WERI-Rb-1 (cell line): ENCODE measurements at regions not wholly inside any gene's neighbourhood (a gene's known extent, or its start where the extent isn't known, plus 50 kb on each side); places are given as distances from the start of the nearest gene placed in this dataset.

ENCODE experiments used
- DNase-seq: peaks from one replicate; pipeline ENCODE4 v3.0.0-alpha.2; 2020
- H3K27ac ChIP-seq: fragments of 250-450 bp; sonication (Bioruptor Pico); 2 replicates; pipeline ENCODE4 v1.5.1; 2020; ENCODE audit warnings: mild to moderate bottlenecking, moderate library complexity
- H3K27me3 ChIP-seq: fragments of 250-450 bp; sonication (Bioruptor Pico); 2 replicates; pipeline ENCODE4 v1.5.1; 2021; ENCODE audit warnings: mild to moderate bottlenecking, low read depth, moderate library complexity; ENCODE audit not compliant: insufficient read depth, severe bottlenecking
- H3K36me3 ChIP-seq: fragments of 250-450 bp; sonication (Bioruptor Pico); 2 replicates; pipeline ENCODE4 v1.5.1; 2020; ENCODE audit warnings: mild to moderate bottlenecking, moderate library complexity
- H3K4me3 ChIP-seq: 2 replicates; pipeline ENCODE4 v1.5.1; 2011; ENCODE audit warnings: low read depth, mild to moderate bottlenecking, control low read depth, low read length
- H3K9me3 ChIP-seq: fragments of 250-450 bp; sonication (Bioruptor Pico); 2 replicates; pipeline ENCODE4 v1.5.1; 2021; ENCODE audit warnings: mild to moderate bottlenecking, moderate library complexity; ENCODE audit not compliant: severe bottlenecking
- TF ChIP-seq, protein P1 (sequence below): IDR thresholded peaks from 2 replicates; pipeline ENCODE4 v1.5.1; 2011; ENCODE audit warnings: low read depth, mild to moderate bottlenecking, control low read depth, inconsistent platforms, low read length

DNA sequence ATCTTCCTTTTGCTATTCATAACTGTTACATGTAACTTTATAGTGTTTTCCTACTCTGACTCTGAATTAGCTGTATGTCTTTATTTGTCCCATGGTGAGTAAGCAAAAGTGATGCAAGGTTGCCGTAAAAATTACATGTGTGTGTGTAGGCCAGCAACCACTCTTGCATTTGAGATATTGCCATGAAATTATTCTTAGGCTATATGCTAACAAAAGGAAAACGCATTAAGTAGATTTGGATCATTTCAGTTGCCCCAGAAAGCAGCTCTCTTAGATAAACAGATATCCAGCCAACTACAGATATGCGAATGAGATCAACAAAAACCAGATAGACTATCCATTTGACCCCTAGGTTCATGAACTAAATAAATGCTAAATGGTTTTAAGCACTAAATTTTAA lies 73.6 kb downstream of the CYLC2 start:
- H3K27me3 ChIP-seq = no peaks in the 10 kb centered on the region
- H3K9me3 ChIP-seq = no peaks in the 10 kb centered on the region
- H3K36me3 ChIP-seq = no peaks in the 10 kb centered on the region
- TF ChIP-seq, protein P1, sequence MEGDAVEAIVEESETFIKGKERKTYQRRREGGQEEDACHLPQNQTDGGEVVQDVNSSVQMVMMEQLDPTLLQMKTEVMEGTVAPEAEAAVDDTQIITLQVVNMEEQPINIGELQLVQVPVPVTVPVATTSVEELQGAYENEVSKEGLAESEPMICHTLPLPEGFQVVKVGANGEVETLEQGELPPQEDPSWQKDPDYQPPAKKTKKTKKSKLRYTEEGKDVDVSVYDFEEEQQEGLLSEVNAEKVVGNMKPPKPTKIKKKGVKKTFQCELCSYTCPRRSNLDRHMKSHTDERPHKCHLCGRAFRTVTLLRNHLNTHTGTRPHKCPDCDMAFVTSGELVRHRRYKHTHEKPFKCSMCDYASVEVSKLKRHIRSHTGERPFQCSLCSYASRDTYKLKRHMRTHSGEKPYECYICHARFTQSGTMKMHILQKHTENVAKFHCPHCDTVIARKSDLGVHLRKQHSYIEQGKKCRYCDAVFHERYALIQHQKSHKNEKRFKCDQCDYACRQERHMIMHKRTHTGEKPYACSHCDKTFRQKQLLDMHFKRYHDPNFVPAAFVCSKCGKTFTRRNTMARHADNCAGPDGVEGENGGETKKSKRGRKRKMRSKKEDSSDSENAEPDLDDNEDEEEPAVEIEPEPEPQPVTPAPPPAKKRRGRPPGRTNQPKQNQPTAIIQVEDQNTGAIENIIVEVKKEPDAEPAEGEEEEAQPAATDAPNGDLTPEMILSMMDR = no peak
- no peak overlapping the region for H3K4me3 ChIP-seq
- no peak overlapping the region for H3K27ac ChIP-seq
- no peak for DNase-seq

DNA sequence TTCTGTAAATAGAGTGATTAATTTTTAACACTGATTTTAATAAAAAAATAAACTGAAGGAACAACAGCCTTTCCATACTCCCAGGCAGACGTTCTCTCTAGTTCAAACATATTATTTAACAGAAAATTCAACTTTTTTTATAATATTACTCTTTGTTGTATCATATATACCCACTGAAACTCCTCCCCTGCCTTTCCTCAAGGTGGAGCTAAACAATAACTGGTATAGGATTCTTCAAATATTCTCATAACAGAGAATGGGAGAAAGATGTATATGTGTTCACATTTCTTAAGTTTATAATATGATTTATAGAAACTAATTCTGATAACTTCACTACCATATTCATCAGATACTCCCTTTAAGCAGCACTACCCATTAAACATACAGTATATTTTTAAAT lies 83.4 kb downstream of the CYLC2 start:
- no peaks in the 10 kb centered on the region for H3K9me3 ChIP-seq
- H3K27me3 ChIP-seq = no peaks in the 10 kb centered on the region
- H3K4me3 ChIP-seq = no peak overlapping the region
- DNase-seq = no peak
- no peak overlapping the region for H3K27ac ChIP-seq
- TF ChIP-seq, protein P1 = no peak
- H3K36me3 ChIP-seq = no peaks in the 10 kb centered on the region

DNA sequence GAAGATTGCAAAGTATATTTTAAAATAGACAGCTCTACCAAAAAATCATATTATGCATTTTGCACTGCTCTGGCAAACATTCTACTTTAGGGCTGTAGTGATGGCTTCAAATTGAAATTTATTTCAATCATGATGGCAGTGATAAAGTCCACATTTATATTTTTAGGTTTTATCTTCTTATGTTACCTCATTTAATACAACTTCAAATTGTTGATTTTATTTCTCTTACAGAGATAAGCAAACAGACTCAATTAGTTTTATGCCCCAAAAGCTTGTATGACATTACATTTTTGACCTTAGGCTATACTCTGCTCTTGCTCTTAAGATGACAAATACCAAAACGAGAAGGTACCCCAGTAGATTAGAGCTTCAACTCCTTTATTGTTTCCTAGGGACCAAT lies 87.4 kb downstream of the CYLC2 start:
- TF ChIP-seq, protein P1 = no peak
- DNase-seq = no peak

DNA sequence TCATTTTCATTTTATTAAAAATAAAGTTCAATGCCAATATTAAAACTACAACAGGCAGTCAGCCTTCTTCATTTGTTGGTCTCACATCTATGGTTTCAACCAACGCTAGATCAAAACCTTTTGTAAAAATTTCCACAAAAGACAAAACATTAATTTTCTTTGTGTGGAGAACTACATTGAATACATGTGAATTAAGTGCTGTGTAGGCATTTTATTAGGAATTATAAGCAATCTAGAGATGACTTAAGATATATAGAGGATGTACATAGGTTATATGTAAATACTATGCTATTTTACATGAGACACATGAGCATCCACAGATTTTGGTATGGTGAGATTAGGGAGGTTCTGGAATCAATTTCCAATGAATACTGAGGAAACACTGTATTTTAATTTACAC lies 94.2 kb downstream of the CYLC2 start:
- DNase-seq = no peak

More for the DNA sequence above, 87.4 kb downstream of the CYLC2 start:
- no peak overlapping the region for H3K27ac ChIP-seq
- no peaks in the 10 kb centered on the region for H3K9me3 ChIP-seq
- H3K36me3 ChIP-seq = no peaks in the 10 kb centered on the region
- no peak overlapping the region for H3K4me3 ChIP-seq
- H3K27me3 ChIP-seq = no peaks in the 10 kb centered on the region

DNA sequence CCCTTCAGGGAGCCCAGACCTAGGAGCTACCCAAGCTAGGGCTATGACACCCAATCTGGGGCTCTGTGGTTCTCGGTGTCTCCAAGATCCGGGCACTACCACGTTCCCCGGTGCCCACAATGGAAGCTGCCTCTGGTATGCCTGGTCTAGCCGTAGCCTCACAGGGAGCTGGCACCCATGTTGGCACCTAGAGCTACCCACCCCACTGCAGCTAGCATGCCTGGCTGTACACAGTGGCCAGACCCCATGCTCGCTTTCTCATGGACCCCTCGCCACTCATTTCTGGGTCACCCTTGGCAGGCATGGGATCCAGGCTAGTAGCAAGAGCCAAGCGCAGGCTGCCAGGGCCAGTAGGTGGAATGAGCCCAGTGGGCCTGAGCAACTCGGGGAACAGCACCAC lies 109.0 kb downstream of the CYLC2 start:
- no peaks in the 10 kb centered on the region for H3K9me3 ChIP-seq
- no peak overlapping the region for H3K4me3 ChIP-seq
- TF ChIP-seq, protein P1 = no peak
- no peaks in the 10 kb centered on the region for H3K36me3 ChIP-seq
- no peaks in the 10 kb centered on the region for H3K27me3 ChIP-seq
- H3K27ac ChIP-seq = no peak overlapping the region
- no peak for DNase-seq

More for the DNA sequence above, 94.2 kb downstream of the CYLC2 start:
- Histone ChIP-seq H3K36me3 (no peaks in the 10 kb centered on the region), H3K4me3 (no peak overlapping the region), H3K9me3 (no peaks in the 10 kb centered on the region), H3K27me3 (no peaks in the 10 kb centered on the region), H3K27ac (no peak overlapping the region)
- TF ChIP-seq, protein P1 = no peak

DNA sequence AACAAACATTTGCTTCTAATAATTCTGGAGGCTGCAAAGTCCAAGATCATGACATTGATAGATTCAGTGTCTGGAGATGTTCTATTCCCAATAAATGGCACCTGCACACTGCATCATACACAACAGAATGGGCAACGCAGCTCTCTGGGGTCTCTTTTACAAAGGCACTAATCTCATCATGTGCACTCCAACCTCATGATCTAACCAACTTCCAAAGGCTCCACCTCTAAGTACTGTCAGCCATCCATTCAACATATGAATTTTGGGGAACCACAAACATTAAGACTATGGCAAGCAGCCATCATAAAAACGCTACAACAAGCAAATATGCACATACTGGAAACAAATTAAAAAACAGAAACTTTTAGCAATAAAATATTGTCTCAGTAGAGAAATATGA lies 121.1 kb downstream of the CYLC2 start:
- no peak overlapping the region for H3K4me3 ChIP-seq
- TF ChIP-seq, protein P1 = no peak
- H3K27ac ChIP-seq = no peak overlapping the region
- no peaks in the 10 kb centered on the region for H3K27me3 ChIP-seq
- no peaks in the 10 kb centered on the region for H3K36me3 ChIP-seq
- no peak for DNase-seq
- no peaks in the 10 kb centered on the region for H3K9me3 ChIP-seq
